ENCODE measurements at regions not wholly inside any gene's neighbourhood (a gene's known extent, or its start where the extent isn't known, plus 50 kb on each side); places are given as distances from the start of the nearest gene placed in this dataset.

- no peak overlapping the region for H4K91ac ChIP-seq (ENCODE audit: insufficient read length, low read depth, low read length)
- H3K14ac ChIP-seq (ENCODE audit: insufficient read depth, low read length): no peak overlapping the region
- no peak overlapping the region for H2BK120ac ChIP-seq (ENCODE audit: low read depth, low read length, poor library complexity, severe bottlenecking)
- no peaks in the 10 kb centered on the region for H4K20me1 ChIP-seq (ENCODE audit: control insufficient read depth, insufficient read depth, insufficient read length)
- no peaks in the 10 kb centered on the region for H3K23me2 ChIP-seq (ENCODE audit: insufficient read length, low read depth, low read length, poor library complexity, severe bottlenecking)
- no peak overlapping the region for H2AK5ac ChIP-seq (ENCODE audit: insufficient read length, low read length)
- no peak overlapping the region for H3K4ac ChIP-seq (ENCODE audit: low read depth, low read length)
- no peak overlapping the region for H3K23ac ChIP-seq (ENCODE audit: insufficient read length, low read depth, low read length)
- no peak overlapping the region for H2AFZ ChIP-seq (ENCODE audit: low read length)
- Mint-ChIP-seq H3K4me1 (no peaks in the 10 kb centered on the region), H3K4me3 (no peak overlapping the region), H3K27ac (no peak overlapping the region), H3K36me3 (ENCODE audit: insufficient read depth in 1 of 3, low read depth in 3 of 3) (peaks cover 0 to 2% (median 0%) of the 10 kb centered on the region in 3 experiments; a peak in 3 of 7 replicates), H3K9me3 (peaks cover 45 to 49% of the 10 kb centered on the region in 2 experiments), H3K27me3 (ENCODE audit: low read depth) (peaks cover 3% of the 10 kb centered on the region; the same call in 1 of the 2 replicates)
- no peak overlapping the region for H2BK12ac ChIP-seq (ENCODE audit: insufficient read length, low read depth, low read length)
- no peak for TF ChIP-seq CTCF (conservative IDR thresholded peaks at IDR 0.05)
- H2BK5ac ChIP-seq (ENCODE audit: insufficient read length, low read length): no peak overlapping the region
- no peaks in the 10 kb centered on the region for H3K79me1 ChIP-seq (ENCODE audit: insufficient read depth, low read depth, low read length, poor library complexity, severe bottlenecking)
- H2BK15ac ChIP-seq (ENCODE audit: low read depth, low read length): no peak overlapping the region
- H3K4me2 ChIP-seq (ENCODE audit: insufficient read depth, insufficient read length, low read length): no peak overlapping the region
- no peak overlapping the region for H4K8ac ChIP-seq (replicated peaks; ENCODE audit: insufficient read length, low read depth, low read length)
- DNase-seq: no peak
- no peak overlapping the region for H3K9ac ChIP-seq (ENCODE audit: extremely low read depth, insufficient read length, low read length)
- no peak overlapping the region for H2BK20ac ChIP-seq (ENCODE audit: low read depth, low read length, poor library complexity, severe bottlenecking)
- no peak overlapping the region for H3K27ac ChIP-seq (ENCODE audit: insufficient read length, low read depth, low read length)
- no peaks in the 10 kb centered on the region for H3K9me3 ChIP-seq (ENCODE audit: control insufficient read depth, low read depth, low read length)
- no peaks in the 10 kb centered on the region for H3K27me3 ChIP-seq (ENCODE audit: insufficient read depth, low read length)
- H3K79me2 ChIP-seq (ENCODE audit: insufficient read depth, low read length): no peaks in the 10 kb centered on the region
- no peak overlapping the region for H3K56ac ChIP-seq (ENCODE audit: insufficient read length, low read depth, low read length)
- no peak overlapping the region for H4K5ac ChIP-seq (ENCODE audit: insufficient read length, low read depth, low read length)
- no peaks in the 10 kb centered on the region for H3K4me1 ChIP-seq (ENCODE audit: insufficient read depth, low read length)
- no peak overlapping the region for H3K18ac ChIP-seq (ENCODE audit: insufficient read length, low read depth, low read length)
- WGBS (ENCODE audit: extremely low coverage, insufficient read length, low lambda C conversion rate): no CpG with 5 or more reads among the region's 7 CpGs
- H3T11ph ChIP-seq (ENCODE audit: low read length): no peak overlapping the region
These were observed 181.8 kb upstream of the POF1B start for GRCh38 chrX:85561231-85561630.
